PC-3 (cell line): ENCODE measurements at regions not wholly inside any gene's neighbourhood (a gene's known extent, or its start where the extent isn't known, plus 50 kb on each side); places are given as distances from the start of the nearest gene placed in this dataset.

Experiments used
- EZH2 ChIP-seq: fragments of 300-600 bp; sonication (generic); IDR thresholded peaks from one replicate; pipeline ENCODE4 v1.6.1; 2017; ENCODE audit warnings: antibody characterized with exemption, mild to moderate bottlenecking, low read length; ENCODE audit not compliant: unreplicated experiment
- TF ChIP-seq, protein P1 (sequence below): fragments of 300-600 bp; sonication (generic); conservative IDR thresholded peaks from 2 replicates; pipeline ENCODE4 v1.5.1; 2017; ENCODE audit warnings: antibody characterized with exemption, low read depth, mild to moderate bottlenecking, low read length

DNA sequence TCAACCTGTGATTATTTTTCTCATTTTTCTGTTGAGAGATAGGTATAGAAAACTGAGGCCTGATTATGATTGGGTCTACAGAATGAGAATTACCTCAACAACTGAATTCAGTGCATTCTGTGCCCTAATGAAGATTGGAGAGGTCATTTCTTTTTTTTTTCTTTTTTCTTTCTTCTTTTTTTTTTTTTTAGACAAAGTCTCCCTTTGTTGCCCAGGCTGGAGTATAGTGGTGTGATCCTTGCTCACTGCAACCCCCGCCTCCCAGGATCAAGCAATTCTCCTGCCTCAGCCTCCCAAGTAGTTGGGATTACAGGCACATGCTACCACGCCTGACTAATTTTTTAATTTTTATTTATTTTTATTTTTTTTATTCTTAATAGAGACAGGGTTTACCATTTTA is 95.0 kb upstream of the ARMC3 start:
- no peak for TF ChIP-seq EZH2
- TF ChIP-seq, protein P1, sequence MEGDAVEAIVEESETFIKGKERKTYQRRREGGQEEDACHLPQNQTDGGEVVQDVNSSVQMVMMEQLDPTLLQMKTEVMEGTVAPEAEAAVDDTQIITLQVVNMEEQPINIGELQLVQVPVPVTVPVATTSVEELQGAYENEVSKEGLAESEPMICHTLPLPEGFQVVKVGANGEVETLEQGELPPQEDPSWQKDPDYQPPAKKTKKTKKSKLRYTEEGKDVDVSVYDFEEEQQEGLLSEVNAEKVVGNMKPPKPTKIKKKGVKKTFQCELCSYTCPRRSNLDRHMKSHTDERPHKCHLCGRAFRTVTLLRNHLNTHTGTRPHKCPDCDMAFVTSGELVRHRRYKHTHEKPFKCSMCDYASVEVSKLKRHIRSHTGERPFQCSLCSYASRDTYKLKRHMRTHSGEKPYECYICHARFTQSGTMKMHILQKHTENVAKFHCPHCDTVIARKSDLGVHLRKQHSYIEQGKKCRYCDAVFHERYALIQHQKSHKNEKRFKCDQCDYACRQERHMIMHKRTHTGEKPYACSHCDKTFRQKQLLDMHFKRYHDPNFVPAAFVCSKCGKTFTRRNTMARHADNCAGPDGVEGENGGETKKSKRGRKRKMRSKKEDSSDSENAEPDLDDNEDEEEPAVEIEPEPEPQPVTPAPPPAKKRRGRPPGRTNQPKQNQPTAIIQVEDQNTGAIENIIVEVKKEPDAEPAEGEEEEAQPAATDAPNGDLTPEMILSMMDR = no peak
